PFSK-1 (cell line): ENCODE measurements at regions not wholly inside any gene's neighbourhood (a gene's known extent, or its start where the extent isn't known, plus 50 kb on each side); places are given as distances from the start of the nearest gene placed in this dataset.

Source experiments
- FOXP2 ChIP-seq: optimal IDR thresholded peaks from 2 replicates; pipeline ENCODE3; 2011; ENCODE audit warnings: borderline replicate concordance, control low read depth, inconsistent platforms; ENCODE audit not compliant: insufficient read depth; ENCODE audit errors: extremely low read length, extremely low read depth
- POLR2AphosphoS5 ChIP-seq: IDR thresholded peaks from 2 replicates; pipeline ENCODE4 v1.6.1; 2012; ENCODE audit warnings: low read depth, mild to moderate bottlenecking, control low read depth, low read length, moderate library complexity
- REST ChIP-seq, 2 experiments: IDR thresholded peaks; 2 replicates each; pipeline versions ENCODE4 v1.6.1 to v1.8.0; 2011 to 2012; ENCODE audit warnings: low read depth in 2 of 2, low read length in 2 of 2, control low read depth in 1 of 2, inconsistent platforms in 1 of 2, mild to moderate bottlenecking in 1 of 2, moderate library complexity in 1 of 2; ENCODE audit not compliant: insufficient read depth in 1 of 2
- SIN3A ChIP-seq: IDR thresholded peaks from 2 replicates; pipeline ENCODE4 v1.6.1; 2012; ENCODE audit warnings: mild to moderate bottlenecking, low read length, moderate library complexity, borderline replicate concordance; ENCODE audit not compliant: insufficient read depth
- TAF1 ChIP-seq: IDR thresholded peaks from 2 replicates; pipeline ENCODE4 v1.6.1; 2012; ENCODE audit warnings: low read length, control low read depth, borderline replicate concordance; ENCODE audit not compliant: insufficient read depth

GRCh38 chr4:180993244-180993836, 1249.9 kb upstream of the TENM3 start:
- TF ChIP-seq TAF1, result no peak
- no peak for TF ChIP-seq POLR2AphosphoS5
- no peak for TF ChIP-seq FOXP2
- no peak for TF ChIP-seq SIN3A
- no peak for TF ChIP-seq REST (IDR thresholded peaks at IDR 0.05; ENCODE audit: insufficient read depth in 1 of 2, low read depth in 2 of 2, low read length in 2 of 2)

GRCh38 chr4:180994722-180995121, 1248.5 kb upstream of the TENM3 start:
- TF ChIP-seq SIN3A (no peak), REST (IDR thresholded peaks at IDR 0.05; ENCODE audit: insufficient read depth in 1 of 2, low read depth in 2 of 2, low read length in 2 of 2) (no peak), TAF1 (no peak)

GRCh38 chr4:180999217-180999616, 1244.0 kb upstream of the TENM3 start:
- no peak for TF ChIP-seq SIN3A
- no peak for TF ChIP-seq POLR2AphosphoS5
- no peak for TF ChIP-seq FOXP2
- TF ChIP-seq TAF1, result no peak
- no peak for TF ChIP-seq REST (IDR thresholded peaks at IDR 0.05; ENCODE audit: insufficient read depth in 1 of 2, low read depth in 2 of 2, low read length in 2 of 2)

- no peak for TF ChIP-seq POLR2AphosphoS5
Measured at GRCh38 chr4:181004056-181004455, 1239.1 kb upstream of the TENM3 start.

GRCh38 chr4:181006499-181007260, 1236.5 kb upstream of the TENM3 start:
- TF ChIP-seq REST (IDR thresholded peaks at IDR 0.05; ENCODE audit: insufficient read depth in 1 of 2, low read depth in 2 of 2, low read length in 2 of 2) (no peak), SIN3A (no peak), TAF1 (no peak), POLR2AphosphoS5 (no peak), FOXP2 (no peak)
